G401.6 (cell line): ENCODE measurements at regions not wholly inside any gene's neighbourhood (a gene's known extent, or its start where the extent isn't known, plus 50 kb on each side); places are given as distances from the start of the nearest gene placed in this dataset.

Experiments
- FAIRE-seq: peaks from 2 replicates; lab custom pipeline; 2012; peaks lifted over from hg19 to GRCh38; lab: Jason Lieb, UNC

DNA sequence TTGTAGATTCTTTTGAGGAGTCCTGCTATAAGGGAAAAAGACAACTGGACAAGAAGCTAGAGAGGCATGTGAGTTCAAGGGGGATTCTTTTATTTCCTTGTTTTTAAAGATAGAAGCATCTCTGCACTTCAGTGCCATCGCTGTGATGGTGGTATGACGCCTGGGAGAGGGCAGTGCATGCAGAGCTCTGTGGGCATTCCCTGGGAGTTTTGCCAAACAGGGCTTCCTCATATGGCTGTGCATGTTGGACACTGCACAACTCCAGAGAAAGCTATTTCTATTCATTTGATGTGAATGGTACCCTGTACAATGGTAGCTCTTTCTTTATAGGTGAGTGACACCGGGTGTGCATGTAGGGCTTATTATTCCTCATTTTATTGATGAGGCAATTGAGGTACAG lies 599.5 kb upstream of the DPP6 start:
- FAIRE-seq, result no peak

DNA sequence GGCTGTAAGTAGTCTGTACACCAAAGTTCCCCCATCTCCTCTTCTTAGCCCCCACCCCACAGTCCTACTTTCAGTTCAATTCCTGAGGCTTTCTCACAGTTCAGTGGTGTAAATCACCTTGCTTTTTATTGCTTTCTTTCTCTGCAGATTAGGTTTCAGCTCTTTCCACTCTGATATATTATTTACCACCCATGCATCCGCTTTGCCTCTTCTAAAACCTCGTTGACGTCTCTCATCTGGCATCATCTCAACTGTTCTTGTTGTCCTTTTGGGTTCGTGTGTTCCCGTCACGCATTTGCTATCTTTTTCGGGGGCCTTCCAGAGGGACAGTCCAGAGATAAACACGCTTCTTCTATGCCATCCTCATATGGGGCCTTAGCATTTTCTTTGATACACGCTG lies 597.9 kb upstream of the DPP6 start:
- no peak for FAIRE-seq

DNA sequence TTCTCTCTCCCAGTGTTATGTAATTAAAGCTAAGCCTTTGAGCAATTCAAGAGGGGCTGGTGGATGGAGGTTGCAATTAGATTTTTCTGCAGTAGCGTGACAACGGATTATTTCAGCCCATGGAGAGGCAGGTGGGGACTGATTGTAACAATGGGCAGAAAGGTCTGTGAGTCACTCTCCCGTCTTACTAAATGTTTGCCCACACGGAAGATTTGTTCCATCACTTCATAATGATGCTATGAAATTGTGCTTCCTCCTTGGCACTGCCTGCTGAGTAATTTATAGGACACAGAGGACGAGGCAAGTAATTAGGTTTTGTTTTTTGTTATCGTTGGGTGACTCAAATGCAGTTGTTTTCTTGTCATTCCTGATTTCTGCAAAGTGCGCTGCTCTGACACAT lies 594.5 kb upstream of the DPP6 start:
- no peak for FAIRE-seq

DNA sequence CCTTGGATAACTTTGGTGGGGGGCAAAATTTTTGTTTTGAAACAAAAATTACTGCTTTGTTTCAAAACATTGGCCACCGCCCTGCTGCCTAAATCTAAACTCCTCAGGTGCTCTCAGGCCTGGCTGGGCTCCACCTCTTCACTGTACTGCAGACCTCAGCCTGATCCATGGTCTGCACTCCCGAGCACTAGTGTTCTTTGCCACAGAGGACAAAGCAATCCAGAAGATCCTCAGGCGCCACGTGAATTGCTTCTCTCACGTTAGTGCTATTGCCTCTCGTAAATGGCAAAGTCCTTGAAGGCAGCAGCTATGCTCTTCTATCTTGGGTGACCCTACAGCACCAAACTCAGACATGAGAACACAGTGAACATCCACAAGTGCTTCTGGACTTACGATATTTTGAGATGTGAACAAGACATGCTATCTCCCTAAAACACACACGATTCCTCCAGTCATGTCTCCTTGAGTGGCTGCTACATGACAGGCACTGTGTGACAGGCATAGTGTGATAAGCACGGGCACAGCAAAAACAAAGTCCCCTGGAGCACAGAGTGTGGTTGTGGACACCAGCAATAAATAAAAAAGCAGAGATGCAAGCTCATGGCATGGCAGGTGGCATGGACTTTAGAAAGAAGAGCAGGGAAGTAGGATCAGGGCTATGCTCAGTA lies 582.1 kb upstream of the DPP6 start:
- no peak for FAIRE-seq

DNA sequence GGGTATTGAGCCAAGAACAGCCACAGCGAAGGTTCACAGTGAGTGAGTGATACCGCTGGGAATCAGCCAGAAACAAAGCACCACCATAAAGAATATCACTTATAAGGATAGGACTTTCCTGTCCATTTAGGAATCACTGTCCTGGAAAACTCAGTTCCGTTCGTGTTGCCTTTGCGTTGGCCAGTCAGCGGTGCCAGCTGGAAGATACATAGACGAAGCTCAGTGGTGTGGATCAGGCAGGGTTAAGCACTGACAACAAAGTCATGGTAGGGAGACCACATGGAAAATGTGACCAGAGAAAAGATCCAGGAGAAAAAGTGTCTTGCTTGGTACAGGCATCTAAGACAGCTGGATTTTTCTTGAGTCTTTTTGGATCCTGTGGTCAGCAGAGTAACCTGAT lies 579.7 kb upstream of the DPP6 start:
- FAIRE-seq, result no peak

DNA sequence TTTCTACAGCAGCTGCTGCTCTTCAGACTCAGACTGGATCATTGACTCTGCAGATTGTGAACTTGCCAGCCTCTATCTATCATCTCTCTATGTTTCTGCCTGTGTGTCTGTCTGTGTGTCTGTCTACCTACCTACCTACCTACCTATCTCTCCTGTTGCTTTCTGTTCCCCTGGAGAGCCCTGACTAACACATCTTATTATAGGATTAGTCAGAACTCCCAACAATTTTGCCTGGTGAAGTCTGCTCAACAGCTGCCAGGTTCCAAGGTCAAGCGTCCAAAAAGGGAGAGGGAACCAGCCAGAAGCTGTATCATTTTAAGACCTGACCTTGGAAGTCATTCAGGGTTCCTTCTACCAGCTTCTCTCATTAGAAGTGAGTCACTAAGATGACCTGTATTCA lies 579.0 kb upstream of the DPP6 start:
- no peak for FAIRE-seq

DNA sequence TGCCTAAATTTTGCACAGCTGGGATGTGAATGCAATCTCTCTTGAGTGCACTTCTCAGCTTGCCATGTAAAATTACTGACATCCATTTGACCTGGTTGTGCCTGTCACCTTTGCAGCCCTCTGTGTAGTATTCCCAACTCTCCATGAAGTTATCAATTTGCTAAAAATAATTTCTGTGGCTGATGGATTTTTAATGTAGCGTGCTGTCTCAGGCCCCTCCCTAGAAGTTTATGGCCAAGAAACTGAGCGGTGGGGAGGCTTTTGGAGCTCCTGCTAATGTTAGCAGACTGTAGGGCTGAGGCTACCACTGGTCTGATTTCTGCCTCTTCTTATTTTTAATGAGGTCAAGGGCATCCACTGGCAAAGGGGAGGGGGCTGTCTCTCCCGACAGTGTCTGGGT lies 577.0 kb upstream of the DPP6 start:
- no peak for FAIRE-seq

DNA sequence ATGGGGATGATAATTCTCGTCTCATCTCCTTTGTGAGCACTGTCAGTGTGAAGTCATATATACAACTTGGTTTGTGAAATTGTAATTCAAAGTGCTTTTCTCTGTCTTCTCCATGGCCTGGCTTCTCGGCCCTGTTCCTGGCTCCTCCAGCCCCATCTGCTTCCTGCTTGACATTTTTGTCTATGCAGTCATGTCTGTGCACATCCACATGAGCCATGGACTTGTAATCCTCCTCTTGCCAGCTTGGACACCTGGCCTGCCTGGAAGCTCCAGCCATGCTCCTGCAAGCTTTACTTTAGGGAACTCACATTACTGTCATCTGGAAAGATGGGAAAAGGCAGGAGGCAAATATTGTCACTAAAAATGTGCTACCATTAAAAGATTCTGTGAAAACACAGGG lies 576.0 kb upstream of the DPP6 start:
- FAIRE-seq, result no peak

DNA sequence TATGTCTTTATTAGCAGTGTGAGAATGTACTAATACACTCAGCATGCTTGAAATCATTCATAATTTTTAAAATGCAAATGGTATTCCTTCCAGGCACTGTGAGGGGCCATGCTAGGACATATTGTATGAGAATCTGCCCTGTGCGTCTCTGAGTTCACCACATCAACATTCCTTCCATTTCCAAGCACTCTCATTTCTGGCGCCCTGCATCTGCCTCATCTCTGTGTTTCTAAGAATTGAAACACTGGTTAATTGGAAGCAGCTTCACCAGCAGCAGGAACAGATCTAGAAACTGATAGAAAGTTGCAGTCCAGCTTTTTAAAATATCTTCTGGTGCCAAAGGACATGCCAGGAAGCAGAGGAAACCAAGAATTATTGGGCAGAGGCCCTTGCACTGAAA lies 555.9 kb upstream of the DPP6 start:
- FAIRE-seq, result no peak

DNA sequence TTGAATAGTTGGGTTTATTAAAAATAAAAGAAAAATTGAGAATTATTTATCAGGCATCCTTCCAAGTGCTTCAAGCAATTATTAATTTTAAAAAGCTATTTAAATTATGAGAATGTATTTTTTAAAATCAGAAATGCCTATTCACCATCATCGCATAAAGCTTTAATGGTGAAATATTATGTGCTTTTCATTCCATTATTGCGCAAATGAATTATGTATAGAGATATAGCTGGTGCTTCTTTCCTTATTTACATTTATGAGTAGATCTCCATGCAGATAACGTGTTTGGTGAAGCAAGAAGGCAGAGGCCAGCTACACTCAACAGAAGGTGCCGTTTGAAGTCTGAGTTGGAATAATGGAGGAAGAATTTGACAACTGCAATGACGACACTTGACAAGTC lies 549.1 kb upstream of the DPP6 start:
- FAIRE-seq, result peak; percentile 17

DNA sequence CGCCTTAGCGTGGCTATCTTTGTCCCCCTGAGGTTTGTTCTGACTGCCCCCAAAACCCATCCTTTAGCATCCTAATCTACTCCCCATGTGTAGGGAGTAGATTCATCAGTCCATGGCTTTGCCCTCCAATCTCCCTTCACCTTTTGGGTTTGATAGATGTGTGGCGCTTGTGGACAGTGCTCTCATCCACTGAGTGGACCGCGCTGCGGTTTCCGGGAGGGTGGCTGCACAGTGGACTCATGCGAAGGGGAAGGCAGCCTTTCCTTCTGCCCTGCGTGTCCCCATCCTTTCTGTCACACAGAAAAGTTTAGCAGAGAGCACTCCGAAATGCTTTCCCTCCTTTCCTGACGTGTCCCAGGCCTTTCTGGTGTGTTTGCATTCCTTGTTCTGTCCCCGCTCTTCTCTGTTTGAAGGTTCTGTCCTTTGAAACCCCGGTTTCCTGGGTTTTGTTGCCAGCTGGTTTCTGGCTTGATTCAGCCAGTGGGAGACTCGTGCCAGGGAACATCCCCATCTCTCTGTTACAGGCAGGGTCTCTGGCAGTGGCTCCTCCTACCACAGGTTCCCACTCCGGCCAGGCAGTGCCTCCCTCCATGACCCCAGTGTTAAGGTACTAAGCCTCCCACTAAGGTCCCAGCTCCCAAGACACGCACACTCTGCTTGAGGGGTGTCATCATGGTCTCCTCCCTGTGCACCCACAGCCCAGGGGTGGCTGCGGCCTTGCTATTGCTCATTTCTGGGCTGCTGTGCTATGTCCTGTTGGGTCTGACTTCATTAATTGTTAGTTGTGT lies 547.7 kb upstream of the DPP6 start:
- no peak for FAIRE-seq

DNA sequence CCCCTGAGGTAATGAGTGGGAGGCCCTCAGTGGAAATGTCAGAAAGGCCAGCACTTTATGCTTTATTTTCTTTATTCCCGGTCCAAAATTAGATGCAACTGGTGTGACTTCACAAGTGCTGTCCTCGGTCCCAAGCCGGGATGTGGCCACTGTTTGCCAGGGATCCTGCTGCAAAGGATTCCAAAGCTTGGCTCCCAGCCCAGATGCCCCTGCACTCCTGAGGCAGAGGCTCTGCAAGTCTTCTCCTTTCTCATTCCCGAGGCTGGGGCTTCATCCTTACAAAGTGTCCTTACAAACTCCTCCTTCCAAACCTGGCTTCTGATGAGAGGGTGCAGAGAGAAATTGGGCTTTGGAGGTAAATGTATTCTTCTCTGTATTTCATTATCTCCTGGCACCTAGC lies 544.3 kb upstream of the DPP6 start:
- no peak for FAIRE-seq

DNA sequence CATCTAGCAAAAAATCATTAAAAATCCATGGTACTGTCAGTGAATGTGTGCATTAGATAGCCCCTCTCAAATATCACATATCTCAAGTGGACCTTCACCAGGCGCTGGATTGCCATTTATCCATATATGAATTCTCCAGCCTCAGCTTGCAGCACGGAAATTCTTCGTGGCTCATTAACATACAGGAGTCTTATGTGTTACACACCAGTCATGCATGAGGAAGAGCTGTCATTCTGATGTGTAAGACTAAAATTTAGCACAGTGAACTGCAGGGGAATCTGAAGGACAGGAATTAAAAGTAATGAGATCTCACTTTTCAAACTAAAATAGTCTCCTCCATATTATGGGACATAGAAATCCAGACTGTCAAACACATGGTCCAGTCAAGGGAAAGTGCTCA lies 542.4 kb upstream of the DPP6 start:
- no peak for FAIRE-seq

DNA sequence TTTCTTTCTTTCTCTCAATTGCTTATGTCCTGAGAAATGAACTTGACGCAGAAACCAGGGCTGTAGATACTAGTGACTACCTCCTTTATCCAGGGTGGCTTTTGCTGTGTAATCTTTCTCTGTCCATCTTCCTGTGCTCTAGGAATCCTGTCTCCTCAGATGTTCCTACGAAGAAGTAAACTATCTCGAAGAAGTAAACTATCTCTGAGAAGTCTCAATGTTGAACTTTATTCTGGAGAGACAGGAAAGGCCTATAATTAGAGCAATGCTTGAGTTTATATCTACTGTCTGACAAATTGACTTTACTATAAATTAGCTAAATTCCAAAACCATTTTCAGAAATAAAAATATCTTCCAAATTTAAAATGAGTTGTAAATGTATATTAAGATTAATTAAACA lies 541.5 kb upstream of the DPP6 start:
- FAIRE-seq, result no peak

DNA sequence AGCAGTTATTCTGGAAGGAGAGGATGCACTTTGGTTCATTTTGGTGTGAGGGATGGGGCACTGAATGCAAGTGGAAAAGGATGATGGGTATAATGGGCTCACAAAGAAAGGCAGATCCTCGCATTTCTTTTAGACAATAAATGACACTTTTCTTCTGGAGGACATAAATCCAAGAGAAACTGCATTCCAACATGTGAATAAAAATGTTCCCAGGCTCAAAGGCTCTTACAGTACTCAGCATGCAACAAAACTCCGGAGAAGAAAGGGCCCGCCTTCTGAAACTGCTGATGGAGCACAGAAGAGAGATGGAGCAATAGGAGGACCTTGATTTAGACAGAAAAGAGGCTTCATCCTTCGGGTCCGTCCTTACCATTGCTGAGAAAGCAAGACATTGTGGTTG lies 538.2 kb upstream of the DPP6 start:
- FAIRE-seq, result no peak

DNA sequence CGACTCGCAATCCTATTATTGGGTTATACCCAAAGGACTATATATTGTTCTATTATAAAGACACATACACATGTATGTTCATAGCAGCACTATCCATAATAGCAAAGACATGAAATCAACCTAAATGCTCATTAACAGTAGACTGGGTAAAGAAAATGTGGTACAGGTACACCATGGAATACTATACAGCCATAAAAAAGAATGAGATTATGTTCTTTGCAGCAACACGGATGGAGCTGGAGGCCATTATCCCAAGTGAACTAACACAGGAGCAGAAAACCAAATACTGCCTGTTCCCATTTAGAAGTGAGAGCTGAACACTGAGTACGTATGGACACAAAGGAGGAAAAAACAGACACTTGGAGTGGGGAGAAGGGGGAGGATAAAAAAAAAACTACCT lies 536.8 kb upstream of the DPP6 start:
- FAIRE-seq, result no peak

DNA sequence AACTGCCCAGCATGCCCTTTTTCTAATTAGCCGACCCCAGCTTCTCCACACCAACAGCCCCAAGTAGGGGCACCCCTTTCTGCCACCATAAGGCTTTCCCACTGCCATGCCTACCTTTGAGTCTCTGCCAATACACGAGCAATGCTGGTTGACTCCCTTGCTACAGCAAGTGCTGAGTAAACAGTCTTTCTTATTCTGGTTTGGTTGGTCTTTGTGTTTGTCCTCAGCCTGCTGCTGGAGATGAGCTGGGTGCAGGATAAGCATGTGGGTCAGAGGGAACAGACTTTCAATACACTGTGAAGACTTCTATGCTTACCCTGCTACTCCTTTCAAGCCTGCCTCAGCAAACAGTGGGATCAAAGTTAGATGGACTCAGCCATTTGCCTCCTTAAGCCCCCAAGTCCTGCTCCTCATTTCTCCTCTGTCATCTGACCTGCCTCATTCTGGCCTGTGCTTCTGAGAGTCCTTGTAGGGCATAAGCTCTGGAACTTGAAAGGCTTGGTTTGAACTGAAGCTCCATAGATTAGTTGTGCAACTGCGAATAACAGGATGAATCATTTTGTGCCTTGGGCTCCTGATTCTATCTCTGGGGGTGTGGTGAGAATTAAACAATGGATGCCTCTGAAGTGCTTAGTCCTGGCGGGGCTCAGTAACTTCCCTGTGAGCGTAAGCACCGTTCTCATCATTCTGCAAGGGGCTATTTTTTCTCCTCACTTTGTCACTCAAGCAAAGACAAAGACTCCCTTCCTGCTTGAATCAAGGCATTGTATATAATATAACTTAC lies 533.8 kb upstream of the DPP6 start:
- FAIRE-seq, result no peak

DNA sequence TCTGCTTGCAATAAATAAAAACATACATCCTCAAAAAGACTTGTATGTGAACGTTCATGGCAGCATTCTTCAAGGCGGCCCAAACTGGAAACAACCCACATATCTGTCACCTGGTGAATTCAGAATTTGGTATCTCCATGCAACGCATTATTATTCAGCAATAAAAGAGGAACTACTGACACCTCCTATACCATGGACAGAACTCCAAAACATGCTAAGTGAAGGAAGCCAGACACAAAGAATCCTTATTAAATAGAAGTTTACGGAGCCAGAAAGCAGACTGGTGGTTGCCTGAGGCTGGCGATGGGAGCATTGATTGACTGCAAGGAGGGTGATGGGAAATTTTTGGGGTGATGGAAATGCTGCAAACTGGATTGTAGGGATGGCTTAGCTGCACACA lies 530.8 kb upstream of the DPP6 start:
- no peak for FAIRE-seq

DNA sequence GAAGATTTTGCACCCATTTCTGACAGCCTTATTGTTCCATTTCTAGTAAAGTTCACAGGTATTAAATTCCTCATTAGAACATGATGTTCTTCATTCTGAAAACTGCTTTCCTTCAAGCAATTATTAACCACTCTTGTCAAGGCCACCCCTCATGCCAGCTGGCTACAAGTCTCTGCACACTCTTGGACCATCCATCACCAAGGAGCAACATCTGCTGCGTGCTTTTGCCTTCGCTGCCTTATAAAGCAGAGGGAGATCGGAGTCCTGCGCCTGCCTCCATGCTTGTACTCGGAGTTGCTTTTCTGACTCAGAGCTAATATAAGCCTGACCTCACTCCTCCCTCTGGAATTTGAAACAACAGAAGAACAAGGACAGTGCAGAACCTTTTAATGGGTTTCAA lies 529.9 kb upstream of the DPP6 start:
- FAIRE-seq, result no peak

DNA sequence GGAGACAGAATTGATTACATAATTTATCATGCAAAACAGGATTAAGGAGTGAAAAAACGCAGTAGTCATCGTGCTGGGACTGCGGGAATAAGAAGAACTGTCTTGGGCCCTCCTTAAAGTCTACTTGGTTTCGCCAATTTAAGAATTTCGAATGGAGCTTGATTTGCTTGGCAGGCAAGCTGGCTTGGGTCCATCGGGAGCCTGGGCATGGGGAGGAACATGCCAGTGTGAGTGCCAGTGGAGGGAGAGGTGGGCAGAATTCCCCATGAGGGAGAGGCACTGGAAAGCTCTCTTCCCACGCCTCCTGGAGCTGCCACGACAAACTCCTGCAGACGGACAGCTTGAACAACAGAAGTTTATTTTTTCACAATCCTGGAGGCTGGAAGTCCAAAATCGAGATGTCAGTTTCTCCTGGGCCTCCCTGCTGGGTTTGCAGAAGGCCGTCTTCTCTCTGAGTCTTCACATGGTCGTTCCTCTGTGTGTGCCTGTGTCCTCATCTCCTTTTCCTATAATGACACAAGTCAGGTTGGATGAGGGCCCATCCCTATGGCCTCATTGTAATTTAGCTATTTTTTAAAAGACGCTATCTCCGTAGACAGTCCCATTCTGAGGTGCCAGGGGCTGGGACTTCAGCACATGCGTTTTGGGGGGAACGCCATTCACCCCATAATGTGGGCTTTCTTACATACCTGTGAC lies 528.7 kb upstream of the DPP6 start:
- no peak for FAIRE-seq

DNA sequence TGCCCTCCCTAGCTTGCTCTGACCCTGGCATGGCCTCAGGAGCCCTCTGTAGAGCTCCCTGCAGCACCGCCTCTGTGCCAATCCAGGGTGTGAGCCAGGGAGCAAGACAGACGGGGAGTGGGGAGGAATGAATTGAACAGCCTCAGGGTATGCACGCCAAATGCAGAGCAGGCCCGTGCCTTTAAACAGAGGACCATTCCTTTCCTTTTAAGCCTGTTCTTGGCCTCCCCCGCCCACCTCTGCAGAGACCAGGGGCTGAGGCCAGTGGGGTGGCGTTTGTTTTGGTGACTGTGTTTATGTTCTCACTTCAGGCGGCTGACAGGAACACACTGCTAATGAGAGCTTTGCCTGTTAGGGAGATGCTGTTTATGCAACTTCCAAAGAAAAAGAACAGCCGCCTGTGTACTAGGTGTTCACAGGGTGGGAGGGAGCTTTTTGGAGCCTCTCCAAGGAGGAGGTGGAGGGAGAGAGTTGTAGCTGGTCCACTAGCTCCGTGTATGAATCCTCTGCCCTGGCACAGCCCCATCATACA lies 528.1 kb upstream of the DPP6 start:
- FAIRE-seq, result no peak

DNA sequence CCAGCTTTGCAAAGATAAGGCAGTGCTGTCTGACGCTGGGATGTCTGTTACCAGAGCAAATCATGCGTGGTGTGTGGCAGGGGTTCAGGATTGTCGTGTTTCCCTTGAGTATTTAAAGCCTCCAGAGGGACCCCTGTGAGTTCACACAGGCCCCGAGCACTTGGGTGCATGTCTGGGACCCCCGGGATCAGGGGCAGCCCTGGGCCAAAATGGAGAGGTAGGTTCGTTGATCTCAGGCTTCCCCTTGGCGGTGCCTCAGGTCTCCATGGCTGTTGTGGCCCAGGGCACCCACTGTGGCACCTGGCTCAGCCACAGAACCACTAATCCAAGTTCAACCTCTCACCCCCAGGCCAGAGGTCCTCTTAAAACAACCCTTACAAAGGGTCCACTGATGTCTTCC lies 523.1 kb upstream of the DPP6 start:
- FAIRE-seq, result no peak
